ENCODE measurements at regions not wholly inside any gene's neighbourhood (a gene's known extent, or its start where the extent isn't known, plus 50 kb on each side); places are given as distances from the start of the nearest gene placed in this dataset.

- ATAC-seq (ENCODE audit: poor library complexity) (no peak), DNase-seq (no peak)
- no peak for TF ChIP-seq CTCF (IDR thresholded peaks at IDR 0.05)
- no peaks in the 10 kb centered on the region for H3K36me3 Mint-ChIP-seq (ENCODE audit: low read depth)
- H3K27me3 Mint-ChIP-seq = no peaks in the 10 kb centered on the region
- CTCF ChIA-PET = no interaction called here
- no peak overlapping the region for H3K4me3 Mint-ChIP-seq
- Histone ChIP-seq H3K27ac (ENCODE audit: low read depth in 1 of 2, low read length in 2 of 2) (no peak overlapping the region), H3K9me3 (ENCODE audit: control insufficient read depth in 1 of 2, insufficient read depth in 1 of 2, low read length in 2 of 2) (peaks cover 0 to 6% of the 10 kb centered on the region in 2 experiments), H3K4me3 (ENCODE audit: low read length) (no peak overlapping the region), H3K27me3 (ENCODE audit: control insufficient read depth in 1 of 2, insufficient read depth in 2 of 2, low read length in 2 of 2) (no peaks in the 10 kb centered on the region), H3K4me1 (ENCODE audit: insufficient read depth, low read length) (no peaks in the 10 kb centered on the region), H3K36me3 (ENCODE audit: insufficient read depth, low read length) (no peaks in the 10 kb centered on the region)
- POLR2A ChIA-PET = no interaction called here
- no peaks in the 10 kb centered on the region for H3K9me3 Mint-ChIP-seq
- H3K4me1 Mint-ChIP-seq (ENCODE audit: low read depth) = no peaks in the 10 kb centered on the region
- intact Hi-C loops (cut with DNase I, micrococcal nuclease) = no loop called here
- no peak overlapping the region for H3K27ac Mint-ChIP-seq
Observed at GRCh38 chr9:16039988-16040761, 487.3 kb downstream of the CCDC171 start.

- intact Hi-C loops (cut with DNase I, micrococcal nuclease) = no loop called here
- ChIA-PET POLR2A (no interaction called here), CTCF (no interaction called here)
- H3K4me1 Mint-ChIP-seq (ENCODE audit: low read depth) = no peaks in the 10 kb centered on the region
- peaks cover 3% of the 10 kb centered on the region for H3K9me3 Mint-ChIP-seq
- Histone ChIP-seq H3K27me3 (ENCODE audit: control insufficient read depth in 1 of 2, insufficient read depth in 2 of 2, low read length in 2 of 2) (no peaks in the 10 kb centered on the region), H3K4me1 (ENCODE audit: insufficient read depth, low read length) (no peaks in the 10 kb centered on the region), H3K36me3 (ENCODE audit: insufficient read depth, low read length) (no peaks in the 10 kb centered on the region), H3K4me3 (ENCODE audit: low read length) (no peak overlapping the region), H3K9me3 (ENCODE audit: control insufficient read depth in 1 of 2, insufficient read depth in 1 of 2, low read length in 2 of 2) (peaks cover 0 to 6% of the 10 kb centered on the region in 2 experiments), H3K27ac (ENCODE audit: low read depth in 1 of 2, low read length in 2 of 2) (no peak overlapping the region)
- H3K4me3 Mint-ChIP-seq = no peak overlapping the region
- no peak overlapping the region for H3K27ac Mint-ChIP-seq
- no peak for DNase-seq
- no peak for TF ChIP-seq CTCF (IDR thresholded peaks at IDR 0.05)
- no peak for ATAC-seq (ENCODE audit: poor library complexity)
- H3K27me3 Mint-ChIP-seq = no peaks in the 10 kb centered on the region
- no peaks in the 10 kb centered on the region for H3K36me3 Mint-ChIP-seq (ENCODE audit: low read depth)
Observed at GRCh38 chr9:16043756-16044578, 491.1 kb downstream of the CCDC171 start.

- no peak for DNase-seq
- Histone ChIP-seq H3K36me3 (ENCODE audit: insufficient read depth, low read length) (no peaks in the 10 kb centered on the region), H3K27ac (ENCODE audit: low read depth in 1 of 2, low read length in 2 of 2) (no peak overlapping the region), H3K4me3 (ENCODE audit: low read length) (no peak overlapping the region), H3K4me1 (ENCODE audit: insufficient read depth, low read length) (no peaks in the 10 kb centered on the region), H3K27me3 (ENCODE audit: control insufficient read depth in 1 of 2, insufficient read depth in 2 of 2, low read length in 2 of 2) (no peaks in the 10 kb centered on the region), H3K9me3 (ENCODE audit: control insufficient read depth in 1 of 2, insufficient read depth in 1 of 2, low read length in 2 of 2) (peaks cover 0 to 6% of the 10 kb centered on the region in 2 experiments)
- POLR2A ChIA-PET = no interaction called here
- intact Hi-C loops (cut with DNase I, micrococcal nuclease) = no loop called here
- Mint-ChIP-seq H3K4me1 (ENCODE audit: low read depth) (no peaks in the 10 kb centered on the region), H3K27me3 (no peaks in the 10 kb centered on the region), H3K9me3 (peaks cover 3% of the 10 kb centered on the region), H3K36me3 (ENCODE audit: low read depth) (no peaks in the 10 kb centered on the region), H3K27ac (no peak overlapping the region), H3K4me3 (no peak overlapping the region)
- TF ChIP-seq CTCF (IDR thresholded peaks at IDR 0.05) = no peak
- CTCF ChIA-PET = no interaction called here
- no peak for ATAC-seq (ENCODE audit: poor library complexity)
Observed at GRCh38 chr9:16044579-16044881, 491.7 kb downstream of the CCDC171 start.

Data from CD4-positive, alpha-beta T cell (primary cell).